Endothelial cell of umbilical vein (primary cell): ENCODE measurements at regions not wholly inside any gene's neighbourhood (a gene's known extent, or its start where the extent isn't known, plus 50 kb on each side); places are given as distances from the start of the nearest gene placed in this dataset.
"Not testable (repeated sequence)": the region's sequence is repeated elsewhere in the genome, so short reads cannot be mapped to it uniquely, and the experiment has no call there.

Experiments
- BruUV-seq: library from RNA; stranded (reverse); fragments of 400-500 nt; replicated peaks from 2 replicates; lab custom pipeline; 2021; lab: Mats Ljungman, UMichigan
- CTCF ChIA-PET: fragments of 300-600, 350-600 bp; sonication (Branson Sonifier 250); formaldehyde crosslinking; loops from one replicate; lab custom pipeline; 2021; ENCODE audit warnings: antibody characterized with exemption, inconsistent platforms; lab: Charles Lee
- POLR2A ChIA-PET: fragments of 300-600, 350-600 bp; sonication (Branson Sonifier 250); formaldehyde crosslinking; loops from one replicate; lab custom pipeline; 2021; ENCODE audit warnings: antibody characterized with exemption, inconsistent platforms; lab: Charles Lee
- DNase-seq: peaks from one replicate; pipeline ENCODE4 v3.0.0-alpha.2; 2011; ENCODE audit warnings: low read depth, low spot score
- FAIRE-seq: peaks from 2 replicates; lab custom pipeline; 2011; peaks lifted over from hg19 to GRCh38; lab: Jason Lieb, UNC
- H2AFZ ChIP-seq: 2 replicates; pipeline ENCODE4 v1.6.0; 2012; ENCODE audit warnings: low read depth, low read length, control low read depth, inconsistent platforms
- H3K27ac ChIP-seq: 2 replicates; pipeline ENCODE4 v1.5.1; 2011; ENCODE audit warnings: low read depth, mild to moderate bottlenecking, control low read depth, low read length, moderate library complexity; ENCODE audit not compliant: insufficient read depth
- H3K27me3 ChIP-seq, 2 experiments: 2 replicates each; pipeline versions ENCODE4 v1.6.0 to v1.6.1; 2011; ENCODE audit warnings: low read length in 2 of 2, mixed read lengths in 1 of 2; ENCODE audit not compliant: control insufficient read depth in 2 of 2, insufficient read depth in 2 of 2
- H3K36me3 ChIP-seq, 2 experiments: 2 replicates in 1 of 2; 3 replicates in 1 of 2; pipeline ENCODE4 v1.5.1; 2011; ENCODE audit warnings: low read length in 2 of 2, mild to moderate bottlenecking in 1 of 2, moderate library complexity in 1 of 2; ENCODE audit not compliant: control insufficient read depth in 2 of 2, insufficient read depth in 2 of 2; ENCODE audit errors: extremely low read depth in 1 of 2
- H3K4me1 ChIP-seq: 3 replicates; pipeline ENCODE4 v1.5.1; 2011; ENCODE audit warnings: mild to moderate bottlenecking, low read length; ENCODE audit not compliant: control insufficient read depth, insufficient read depth; ENCODE audit errors: extremely low read depth
- H3K4me2 ChIP-seq: 2 replicates; pipeline ENCODE4 v1.6.1; 2011; ENCODE audit warnings: low read length, control low read depth, mixed read lengths; ENCODE audit not compliant: insufficient read depth
- H3K4me3 ChIP-seq, 3 experiments: fragments of 200-600 bp in 1 of 3; sonication (generic), shearing (Covaris generic) in 1 of 3; replicated peaks in 1 of 3; 2 replicates each; pipeline ENCODE4 v1.5.1; 2011 to 2016; ENCODE audit warnings: control low read depth in 3 of 3, low read length in 3 of 3, mild to moderate bottlenecking in 2 of 3, inconsistent platforms in 1 of 3, low read depth in 1 of 3, moderate library complexity in 1 of 3; ENCODE audit not compliant: insufficient read depth in 1 of 3
- H3K79me2 ChIP-seq: 2 replicates; pipeline ENCODE4 v1.6.0; 2012; ENCODE audit warnings: low read length, inconsistent platforms; ENCODE audit not compliant: control insufficient read depth, insufficient read depth
- H3K9ac ChIP-seq: replicated peaks from 2 replicates; pipeline ENCODE3; 2011; ENCODE audit warnings: low read length, control low read depth; ENCODE audit not compliant: insufficient read depth; ENCODE audit errors: extremely low read depth
- H3K9me1 ChIP-seq: replicated peaks from 3 replicates; pipeline ENCODE4 v1.6.0; 2011; ENCODE audit warnings: mild to moderate bottlenecking, low read length; ENCODE audit not compliant: control insufficient read depth, insufficient read depth; ENCODE audit errors: extremely low read depth
- H3K9me3 ChIP-seq: replicated peaks from 2 replicates; pipeline ENCODE4 v1.5.1; 2012; ENCODE audit warnings: low read length, inconsistent platforms; ENCODE audit not compliant: control insufficient read depth, insufficient read depth
- H4K20me1 ChIP-seq: replicated peaks from 2 replicates; pipeline ENCODE3; 2011; ENCODE audit warnings: mild to moderate bottlenecking, low read length; ENCODE audit not compliant: control insufficient read depth, insufficient read depth; ENCODE audit errors: extremely low read depth
- EZH2 ChIP-seq: IDR thresholded peaks from 2 replicates; pipeline ENCODE4 v1.6.1; 2012; ENCODE audit warnings: borderline replicate concordance, low read depth, mild to moderate bottlenecking, moderate library complexity, low read length, inconsistent platforms; ENCODE audit not compliant: severe bottlenecking
- JUN ChIP-seq: IDR thresholded peaks from 2 replicates; pipeline ENCODE4 v1.6.1; 2011; ENCODE audit warnings: borderline replicate concordance, low read depth; ENCODE audit not compliant: insufficient read length, insufficient read depth
- POLR2AphosphoS5 ChIP-seq: IDR thresholded peaks from 2 replicates; pipeline ENCODE4 v1.6.1; 2012; ENCODE audit warnings: low read depth, mild to moderate bottlenecking, control low read depth, low read length, moderate library complexity; ENCODE audit not compliant: insufficient read depth
- dilution Hi-C: fragments of 300-500 bp; cut with MboI; formaldehyde crosslinking; loops from one replicate; pipeline ENCODE4 v1.15.0; 2019; ENCODE audit warnings: low sequenced_read_pairs; ENCODE audit not compliant: extremely low pct_ligation_motif_present
- intact Hi-C: fragments of 100-400 bp; cut with micrococcal nuclease; formaldehyde crosslinking; loops from one replicate; pipeline ENCODE4 v1.10.0; 2022

DNA sequence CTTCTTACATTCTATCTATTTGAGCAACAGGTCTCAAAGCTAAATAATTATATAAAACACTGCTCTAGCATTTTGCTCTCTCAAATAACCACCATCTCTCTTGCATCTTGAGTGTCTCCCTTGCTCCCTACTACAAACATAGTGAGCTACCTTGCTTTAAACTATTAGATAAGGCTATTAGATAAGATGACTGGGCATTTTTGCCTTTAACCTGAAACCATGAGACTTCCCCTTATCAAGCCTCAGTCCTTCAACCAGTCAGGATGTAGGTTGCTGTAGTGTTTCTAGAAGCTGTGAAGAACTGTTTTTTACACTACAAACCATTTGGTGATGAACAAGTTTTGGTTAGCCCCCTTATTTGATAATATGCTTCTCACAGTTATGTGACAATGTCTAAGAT, 115.4 kb upstream of the MAP2 start:
- Histone ChIP-seq H2AFZ (no peak overlapping the region), H3K4me3 (no peak overlapping the region), H3K27ac (no peak overlapping the region), H4K20me1 (no peaks in the 10 kb centered on the region), H3K36me3 (no peaks in the 10 kb centered on the region), H3K9ac (no peak overlapping the region), H3K9me1 (no peaks in the 10 kb centered on the region), H3K79me2 (no peaks in the 10 kb centered on the region), H3K9me3 (no peaks in the 10 kb centered on the region), H3K4me2 (no peak overlapping the region), H3K27me3 (no peaks in the 10 kb centered on the region), H3K4me1 (no peaks in the 10 kb centered on the region)
- BruUV-seq, result no TSS peak
- DNase-seq (no peak), FAIRE-seq (no peak)
- intact Hi-C loops (no loop called here), dilution Hi-C loops (no loop called here)
- TF ChIP-seq EZH2, result no peak
- TF ChIP-seq POLR2AphosphoS5, result no peak
- ChIA-PET POLR2A (no interaction called here), CTCF (no interaction called here)

- Histone ChIP-seq H3K4me2 (no peak overlapping the region), H3K9me3 (no peaks in the 10 kb centered on the region), H3K36me3 (no peaks in the 10 kb centered on the region), H3K9ac (no peak overlapping the region), H3K4me1 (no peaks in the 10 kb centered on the region), H4K20me1 (no peaks in the 10 kb centered on the region), H3K9me1 (no peaks in the 10 kb centered on the region), H3K27me3 (no peaks in the 10 kb centered on the region), H3K4me3 (no peak overlapping the region), H2AFZ (no peak overlapping the region), H3K79me2 (no peaks in the 10 kb centered on the region), H3K27ac (no peak overlapping the region)
- DNase-seq (no peak), FAIRE-seq (no peak)
- no TSS peak for BruUV-seq
- intact Hi-C loops, result no loop called here
- no peak for TF ChIP-seq JUN
- ChIA-PET POLR2A (no interaction called here), CTCF (interaction anchor here (1.3 kb wide), 1 partner anchor 22 kb away, joined by 4 read pairs; no protein-coding TSS in a partner anchor)
- dilution Hi-C loops, result no loop called here
Observed at GRCh38 chr2:209311948-209312347, 111.9 kb upstream of the MAP2 start.

GRCh38 chr2:209312450-209312849, 111.4 kb upstream of the MAP2 start:
- H3K9ac ChIP-seq, H3K4me2 ChIP-seq, intact Hi-C loops, H3K79me2 ChIP-seq, H2AFZ ChIP-seq, FAIRE-seq, H3K4me1 ChIP-seq, POLR2A ChIA-PET, H3K9me3 ChIP-seq, H3K27ac ChIP-seq, dilution Hi-C loops, H3K36me3 ChIP-seq, H3K4me3 ChIP-seq, BruUV-seq, H4K20me1 ChIP-seq, H3K27me3 ChIP-seq, DNase-seq, H3K9me1 ChIP-seq: not testable (repeated sequence)
- CTCF ChIA-PET, result interaction anchor here (1.3 kb wide), 1 partner anchor 22 kb away, joined by 4 read pairs; no protein-coding TSS in a partner anchor
